ENCODE measurements at regions not wholly inside any gene's neighbourhood (a gene's known extent, or its start where the extent isn't known, plus 50 kb on each side); places are given as distances from the start of the nearest gene placed in this dataset.

- CTCF ChIA-PET, result no interaction called here
- no peak for DNase-seq (ENCODE audit: extremely low spot score)
- POLR2A ChIA-PET, result no interaction called here
- TF ChIP-seq CTCF (IDR thresholded peaks at IDR 0.05; ENCODE audit: control extremely low read depth, extremely low read depth, low read depth, missing control alignments), result no peak
Measured at GRCh38 chr15:96771035-96771434, 440.5 kb downstream of the NR2F2 start.

GRCh38 chr15:96774216-96774615, 443.7 kb downstream of the NR2F2 start:
- DNase-seq (ENCODE audit: extremely low spot score), result no peak
- no peak for TF ChIP-seq CTCF (IDR thresholded peaks at IDR 0.05; ENCODE audit: control extremely low read depth, extremely low read depth, low read depth, missing control alignments)
- ChIA-PET POLR2A (no interaction called here), CTCF (interaction anchor here (1.0 kb wide), 1 partner anchor 10 kb away, joined by 4 read pairs; no protein-coding TSS in a partner anchor)

- CTCF ChIA-PET, result interaction anchor here (1.1 kb wide), 1 partner anchor 10 kb away, joined by 4 read pairs; no protein-coding TSS in a partner anchor
- POLR2A ChIA-PET, result no interaction called here
- no peak for DNase-seq (ENCODE audit: extremely low spot score)
- TF ChIP-seq CTCF (IDR thresholded peaks at IDR 0.05; ENCODE audit: control extremely low read depth, extremely low read depth, low read depth, missing control alignments), result no peak
Measured at GRCh38 chr15:96783746-96784145, 453.2 kb downstream of the NR2F2 start.

- CTCF ChIA-PET, result no interaction called here
- no peak for TF ChIP-seq CTCF (IDR thresholded peaks at IDR 0.05; ENCODE audit: control extremely low read depth, extremely low read depth, low read depth, missing control alignments)
- no peak for DNase-seq (ENCODE audit: extremely low spot score)
- POLR2A ChIA-PET, result no interaction called here
Measured at GRCh38 chr15:96790004-96790403, 459.5 kb downstream of the NR2F2 start.

- no peak for DNase-seq (ENCODE audit: extremely low spot score)
- no peak for TF ChIP-seq CTCF (IDR thresholded peaks at IDR 0.05; ENCODE audit: control extremely low read depth, extremely low read depth, low read depth, missing control alignments)
- POLR2A ChIA-PET, result no interaction called here
- CTCF ChIA-PET, result no interaction called here
Measured at GRCh38 chr15:96792216-96792615, 461.7 kb downstream of the NR2F2 start.

- CTCF ChIA-PET, result no interaction called here
- TF ChIP-seq CTCF (IDR thresholded peaks at IDR 0.05; ENCODE audit: control extremely low read depth, extremely low read depth, low read depth, missing control alignments), result no peak
- DNase-seq (ENCODE audit: extremely low spot score), result no peak
- POLR2A ChIA-PET, result no interaction called here
Measured at GRCh38 chr15:96796841-96797240, 466.3 kb downstream of the NR2F2 start.

GRCh38 chr15:96801576-96802150, 471.2 kb downstream of the NR2F2 start:
- DNase-seq (ENCODE audit: extremely low spot score), result no peak
- POLR2A ChIA-PET, result no interaction called here
- CTCF ChIA-PET, result no interaction called here
- no peak for TF ChIP-seq CTCF (IDR thresholded peaks at IDR 0.05; ENCODE audit: control extremely low read depth, extremely low read depth, low read depth, missing control alignments)

All from GM10248 (cell line).